Karpas-422 (cell line): ENCODE measurements at regions not wholly inside any gene's neighbourhood (a gene's known extent, or its start where the extent isn't known, plus 50 kb on each side); places are given as distances from the start of the nearest gene placed in this dataset.

Experiments used
- DNase-seq: peaks from one replicate; pipeline ENCODE4 v3.0.0-alpha.2; 2015
- H2AFZ ChIP-seq: fragments of 200-600 bp; sonication (generic); 2 replicates; pipeline ENCODE4 v1.6.1; 2014; ENCODE audit warnings: antibody characterized with exemption, low read length, mixed read lengths
- H3K27ac ChIP-seq: fragments of 200-600 bp; sonication (generic); 2 replicates; pipeline ENCODE4 v1.5.1; 2014; ENCODE audit warnings: mild to moderate bottlenecking, low read length, moderate library complexity
- H3K27me3 ChIP-seq: fragments of 200-600 bp; sonication (generic); 2 replicates; pipeline ENCODE4 v1.6.1; 2014; ENCODE audit warnings: low read length, mixed read lengths
- H3K36me3 ChIP-seq: fragments of 200-600 bp; sonication (generic); 2 replicates; pipeline ENCODE4 v1.6.1; 2014; ENCODE audit warnings: low read length, mixed read lengths; ENCODE audit not compliant: insufficient read depth
- H3K4me1 ChIP-seq: fragments of 200-600 bp; sonication (generic); 2 replicates; pipeline ENCODE4 v1.6.1; 2014; ENCODE audit warnings: mild to moderate bottlenecking, low read length, mixed read lengths
- H3K4me2 ChIP-seq: fragments of 200-600 bp; sonication (generic); 2 replicates; pipeline ENCODE4 v1.6.1; 2014; ENCODE audit warnings: low read length, low read depth, mild to moderate bottlenecking; ENCODE audit not compliant: poor library complexity, severe bottlenecking
- H3K4me3 ChIP-seq: fragments of 200-600 bp; sonication (generic); 2 replicates; pipeline ENCODE4 v1.5.1; 2014; ENCODE audit warnings: mild to moderate bottlenecking, antibody characterized with exemption, low read length, mixed read lengths
- H3K79me2 ChIP-seq: fragments of 200-600 bp; sonication (generic); 2 replicates; pipeline ENCODE4 v1.6.1; 2014; ENCODE audit warnings: mild to moderate bottlenecking, low read length, mixed read lengths
- H3K9ac ChIP-seq: fragments of 200-600 bp; sonication (generic); 2 replicates; pipeline ENCODE4 v1.6.0; 2014; ENCODE audit warnings: low read length
- H3K9me2 ChIP-seq: fragments of 200-600 bp; sonication (generic), shearing (Covaris generic); replicated peaks from 2 replicates; pipeline ENCODE4 v1.6.0; 2014; ENCODE audit warnings: mild to moderate bottlenecking, low read length, moderate library complexity; ENCODE audit not compliant: insufficient read depth
- H3K9me3 ChIP-seq: fragments of 300-700, 200-600 bp; sonication (generic); 2 replicates; pipeline ENCODE4 v1.6.1; 2014; ENCODE audit warnings: low read length, mixed read lengths
- H4K20me1 ChIP-seq: fragments of 200-600 bp; sonication (generic); 2 replicates; pipeline ENCODE4 v1.6.1; 2014; ENCODE audit warnings: mild to moderate bottlenecking, antibody characterized with exemption, low read length, low read depth; ENCODE audit not compliant: insufficient read depth

DNA sequence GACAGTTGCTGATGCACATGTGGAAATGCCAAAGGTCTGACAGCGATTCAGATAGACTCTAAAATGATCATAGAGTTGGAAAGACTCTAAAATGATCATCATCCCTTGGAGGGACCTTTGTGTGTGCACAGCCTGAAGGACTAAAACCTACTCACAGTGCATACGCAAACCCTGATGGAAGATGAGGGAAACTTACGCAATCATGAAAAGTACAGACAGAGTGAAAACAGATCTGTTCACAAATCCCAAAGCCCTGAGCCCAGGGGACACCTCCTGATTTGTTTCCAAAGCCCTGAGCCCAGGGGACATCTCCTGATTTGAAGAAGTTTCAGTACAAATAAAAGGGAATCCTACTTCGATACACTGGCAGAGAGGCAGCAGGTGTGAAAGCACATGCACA is 79.3 kb upstream of the PROX1 start:
- H3K27me3 ChIP-seq = no peaks in the 10 kb centered on the region
- no peak overlapping the region for H3K9ac ChIP-seq
- no peak for DNase-seq
- no peaks in the 10 kb centered on the region for H3K36me3 ChIP-seq
- H3K9me2 ChIP-seq = no peaks in the 10 kb centered on the region
- H4K20me1 ChIP-seq = no peaks in the 10 kb centered on the region
- no peak overlapping the region for H3K27ac ChIP-seq
- H3K4me2 ChIP-seq = no peak overlapping the region
- no peaks in the 10 kb centered on the region for H3K79me2 ChIP-seq
- no peaks in the 10 kb centered on the region for H3K4me1 ChIP-seq
- no peaks in the 10 kb centered on the region for H3K9me3 ChIP-seq
- H2AFZ ChIP-seq = no peak overlapping the region
- H3K4me3 ChIP-seq = no peak overlapping the region

DNA sequence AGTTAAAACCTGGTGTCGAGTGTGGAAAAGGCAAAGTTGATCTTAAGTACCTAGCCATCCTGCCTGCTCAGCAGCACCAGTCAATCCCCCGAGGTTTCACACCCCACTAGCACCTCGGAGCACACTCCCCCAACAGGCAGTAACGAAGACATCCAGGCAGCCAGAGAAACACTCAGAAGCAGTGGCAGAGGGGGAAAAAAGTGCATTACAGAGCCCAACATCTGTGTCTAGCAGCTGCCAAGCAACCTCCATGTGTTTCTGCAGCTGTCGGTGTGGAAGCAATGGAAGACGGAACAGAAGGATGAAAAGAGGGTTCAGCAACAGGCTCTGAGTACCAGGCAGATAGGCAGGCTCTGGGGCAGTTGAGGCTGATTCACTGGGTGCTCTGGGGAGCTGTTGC is 73.4 kb upstream of the PROX1 start:
- H3K4me2 ChIP-seq = no peak overlapping the region

DNA sequence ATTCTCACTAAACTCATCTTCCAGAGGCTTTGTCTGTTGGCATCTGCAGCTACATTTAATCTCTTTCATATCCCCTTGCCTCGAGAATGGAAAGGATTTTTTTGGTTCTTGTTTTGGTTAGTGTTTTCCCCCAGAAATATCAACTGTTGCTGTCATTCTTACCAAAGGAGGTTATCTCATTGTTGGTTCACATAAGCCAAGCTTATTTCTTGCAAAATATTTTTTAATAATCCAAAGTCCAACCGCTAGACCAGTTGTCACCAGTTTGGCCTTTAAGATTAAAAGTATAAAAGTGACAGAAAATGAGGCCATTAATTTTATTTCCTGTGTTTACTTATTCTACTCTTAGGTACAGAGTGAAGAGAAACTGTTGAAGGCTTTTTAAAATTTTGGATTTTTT is 66.5 kb upstream of the PROX1 start:
- Histone ChIP-seq H3K9me3 (no peaks in the 10 kb centered on the region), H4K20me1 (no peaks in the 10 kb centered on the region), H3K4me1 (no peaks in the 10 kb centered on the region), H3K9ac (no peak overlapping the region), H3K36me3 (no peaks in the 10 kb centered on the region), H2AFZ (no peak overlapping the region), H3K27ac (no peak overlapping the region), H3K4me2 (no peak overlapping the region), H3K27me3 (no peaks in the 10 kb centered on the region), H3K79me2 (no peaks in the 10 kb centered on the region), H3K4me3 (no peak overlapping the region), H3K9me2 (no peaks in the 10 kb centered on the region)
- DNase-seq = no peak

More for the DNA sequence above, 73.4 kb upstream of the PROX1 start:
- Histone ChIP-seq H3K9me2 (no peaks in the 10 kb centered on the region), H3K27ac (no peak overlapping the region), H3K9ac (no peak overlapping the region), H3K4me3 (no peak overlapping the region), H4K20me1 (no peaks in the 10 kb centered on the region), H3K36me3 (no peaks in the 10 kb centered on the region), H3K79me2 (no peaks in the 10 kb centered on the region), H3K27me3 (no peaks in the 10 kb centered on the region), H3K9me3 (no peaks in the 10 kb centered on the region), H3K4me1 (no peaks in the 10 kb centered on the region), H2AFZ (no peak overlapping the region)
- peak; percentile 48 for DNase-seq

DNA sequence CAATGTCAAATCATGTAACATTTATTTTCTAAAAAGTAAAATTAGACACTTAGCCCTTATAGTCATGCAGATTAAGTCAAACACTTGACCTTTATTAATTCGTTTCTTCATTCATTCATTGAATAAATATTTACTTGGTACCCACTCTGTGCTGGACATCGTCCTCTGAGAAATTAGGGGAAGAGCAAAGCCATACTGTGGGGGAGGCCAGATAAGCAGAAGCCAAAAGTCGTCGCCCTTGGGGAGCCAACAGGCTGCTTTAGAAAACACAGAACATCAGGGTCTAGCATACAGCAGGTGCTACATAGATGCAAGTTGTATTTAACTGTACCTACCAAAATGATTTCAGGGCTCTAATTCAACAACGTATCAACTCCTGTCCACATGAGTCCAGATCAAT is 66.1 kb upstream of the PROX1 start:
- H3K4me3 ChIP-seq = no peak overlapping the region
- H3K9ac ChIP-seq = no peak overlapping the region
- no peaks in the 10 kb centered on the region for H3K36me3 ChIP-seq
- no peak overlapping the region for H2AFZ ChIP-seq
- no peak overlapping the region for H3K4me2 ChIP-seq
- no peaks in the 10 kb centered on the region for H4K20me1 ChIP-seq
- no peak overlapping the region for H3K27ac ChIP-seq
- H3K9me3 ChIP-seq = no peaks in the 10 kb centered on the region
- H3K9me2 ChIP-seq = no peaks in the 10 kb centered on the region
- no peaks in the 10 kb centered on the region for H3K4me1 ChIP-seq
- no peaks in the 10 kb centered on the region for H3K79me2 ChIP-seq
- DNase-seq = no peak
- H3K27me3 ChIP-seq = no peaks in the 10 kb centered on the region

DNA sequence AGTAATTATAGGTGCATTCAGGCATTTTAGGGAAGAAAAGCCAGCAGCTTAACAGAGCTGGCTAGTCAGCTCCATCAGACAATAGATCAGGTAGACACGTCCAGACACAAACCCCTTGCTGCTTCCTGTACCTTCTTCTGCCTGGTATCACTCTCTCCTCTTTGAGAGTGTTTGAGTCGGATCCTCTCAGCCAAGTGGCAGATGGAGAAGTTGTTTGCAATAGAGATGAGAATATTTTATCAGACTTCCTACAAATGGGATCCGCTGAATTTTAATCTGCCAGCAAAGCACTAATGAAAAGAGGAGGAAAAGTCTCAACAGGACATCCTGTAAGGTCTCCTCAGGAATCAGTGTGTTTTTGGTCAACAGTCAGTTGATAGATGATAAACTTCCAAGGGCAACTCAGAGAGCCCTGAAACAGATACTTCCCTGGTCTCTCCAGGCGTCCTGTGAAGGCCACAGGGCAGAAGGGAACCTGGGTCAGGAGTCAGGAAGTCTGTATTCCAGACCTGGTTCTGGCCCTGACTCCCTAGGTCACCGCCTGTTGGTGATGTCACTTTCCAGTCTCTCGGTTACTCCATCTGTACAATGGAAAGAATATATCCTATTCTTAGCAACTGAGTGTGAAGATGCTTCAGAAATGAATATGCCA is 62.1 kb upstream of the PROX1 start:
- Histone ChIP-seq H3K27ac (no peak overlapping the region), H3K27me3 (no peaks in the 10 kb centered on the region), H3K9me3 (no peaks in the 10 kb centered on the region), H3K4me2 (no peak overlapping the region), H3K36me3 (no peaks in the 10 kb centered on the region), H3K4me3 (no peak overlapping the region), H4K20me1 (no peaks in the 10 kb centered on the region), H3K4me1 (no peaks in the 10 kb centered on the region), H3K79me2 (no peaks in the 10 kb centered on the region), H3K9ac (no peak overlapping the region), H2AFZ (no peak overlapping the region), H3K9me2 (no peaks in the 10 kb centered on the region)
- no peak for DNase-seq

DNA sequence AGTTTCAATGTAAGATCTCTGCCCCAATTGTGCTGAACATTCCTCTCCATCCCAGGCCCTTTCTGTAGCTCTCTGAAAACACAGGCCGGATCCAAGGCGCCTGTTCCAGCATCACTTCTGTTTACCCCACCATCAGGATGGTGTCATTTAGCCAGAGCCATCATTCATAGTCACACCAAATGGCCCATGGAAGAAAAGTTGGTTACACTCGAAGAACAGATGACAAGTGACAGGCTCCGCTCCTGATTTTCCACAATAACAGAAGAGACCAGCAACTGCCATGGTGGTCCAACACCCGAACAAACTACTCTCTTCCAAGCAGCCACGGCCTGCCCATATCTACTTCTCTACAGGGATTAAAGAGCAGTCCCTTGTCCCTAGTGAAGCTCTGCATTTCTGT is 59.9 kb upstream of the PROX1 start:
- no peaks in the 10 kb centered on the region for H3K79me2 ChIP-seq
- no peaks in the 10 kb centered on the region for H3K9me3 ChIP-seq
- H3K4me1 ChIP-seq = no peaks in the 10 kb centered on the region
- no peak overlapping the region for H3K4me2 ChIP-seq
- H3K36me3 ChIP-seq = no peaks in the 10 kb centered on the region
- no peaks in the 10 kb centered on the region for H4K20me1 ChIP-seq
- H2AFZ ChIP-seq = no peak overlapping the region
- H3K4me3 ChIP-seq = no peak overlapping the region
- DNase-seq = no peak
- H3K9me2 ChIP-seq = no peaks in the 10 kb centered on the region
- no peaks in the 10 kb centered on the region for H3K27me3 ChIP-seq
- no peak overlapping the region for H3K9ac ChIP-seq
- no peak overlapping the region for H3K27ac ChIP-seq

DNA sequence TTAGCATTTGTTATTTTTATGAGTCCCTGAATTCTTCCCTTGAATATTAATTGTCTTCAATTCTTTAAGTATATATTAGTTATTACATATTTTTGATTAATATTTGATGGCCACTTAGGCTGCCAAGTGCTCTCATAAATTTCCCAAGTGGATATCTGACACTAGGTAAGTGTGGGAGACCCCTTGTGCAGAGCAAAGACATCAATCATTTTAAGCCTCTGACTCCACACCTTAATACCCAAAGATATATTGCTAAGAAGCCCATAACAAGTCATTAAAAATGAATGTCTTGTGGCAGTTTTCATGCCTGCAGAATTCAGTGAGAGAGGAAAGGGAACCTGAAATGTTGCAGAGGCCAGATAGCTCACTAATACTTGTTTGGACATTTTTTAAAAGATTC is 58.4 kb upstream of the PROX1 start:
- no peak for DNase-seq
- no peak overlapping the region for H3K27ac ChIP-seq
- H3K36me3 ChIP-seq = no peaks in the 10 kb centered on the region
- no peak overlapping the region for H3K9ac ChIP-seq
- no peak overlapping the region for H3K4me2 ChIP-seq
- no peaks in the 10 kb centered on the region for H3K4me1 ChIP-seq
- H2AFZ ChIP-seq = no peak overlapping the region
- no peaks in the 10 kb centered on the region for H3K9me2 ChIP-seq
- H3K79me2 ChIP-seq = no peaks in the 10 kb centered on the region
- H3K27me3 ChIP-seq = no peaks in the 10 kb centered on the region
- H4K20me1 ChIP-seq = no peaks in the 10 kb centered on the region
- no peak overlapping the region for H3K4me3 ChIP-seq
- H3K9me3 ChIP-seq = no peaks in the 10 kb centered on the region

DNA sequence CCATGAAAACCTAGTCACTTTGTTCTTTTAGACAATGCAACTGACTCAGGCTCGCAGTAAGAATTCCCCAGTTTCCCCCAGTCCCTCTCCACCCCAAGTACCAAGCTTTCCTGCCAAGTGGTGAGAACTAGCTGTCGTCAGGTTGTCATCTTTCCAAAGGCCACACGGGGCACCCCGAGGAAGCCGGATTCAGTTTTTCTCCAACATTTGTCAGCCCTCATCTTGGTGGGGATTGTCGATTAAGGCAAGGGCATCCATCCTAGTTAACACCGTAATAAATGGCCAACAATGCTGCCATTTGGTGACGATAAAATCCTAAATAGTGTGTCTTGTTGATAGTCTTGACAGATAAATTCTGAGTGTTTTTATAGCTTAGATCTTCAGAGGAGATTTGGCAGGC is 55.9 kb upstream of the PROX1 start:
- H3K36me3 ChIP-seq = no peaks in the 10 kb centered on the region
- no peak overlapping the region for H3K4me2 ChIP-seq
- H3K79me2 ChIP-seq = no peaks in the 10 kb centered on the region
- H3K4me1 ChIP-seq = no peaks in the 10 kb centered on the region
- no peaks in the 10 kb centered on the region for H3K9me2 ChIP-seq
- H4K20me1 ChIP-seq = no peaks in the 10 kb centered on the region
- H2AFZ ChIP-seq = no peak overlapping the region
- no peaks in the 10 kb centered on the region for H3K9me3 ChIP-seq
- H3K4me3 ChIP-seq = no peak overlapping the region
- DNase-seq = no peak
- H3K27me3 ChIP-seq = no peaks in the 10 kb centered on the region
- no peak overlapping the region for H3K9ac ChIP-seq
- H3K27ac ChIP-seq = no peak overlapping the region

DNA sequence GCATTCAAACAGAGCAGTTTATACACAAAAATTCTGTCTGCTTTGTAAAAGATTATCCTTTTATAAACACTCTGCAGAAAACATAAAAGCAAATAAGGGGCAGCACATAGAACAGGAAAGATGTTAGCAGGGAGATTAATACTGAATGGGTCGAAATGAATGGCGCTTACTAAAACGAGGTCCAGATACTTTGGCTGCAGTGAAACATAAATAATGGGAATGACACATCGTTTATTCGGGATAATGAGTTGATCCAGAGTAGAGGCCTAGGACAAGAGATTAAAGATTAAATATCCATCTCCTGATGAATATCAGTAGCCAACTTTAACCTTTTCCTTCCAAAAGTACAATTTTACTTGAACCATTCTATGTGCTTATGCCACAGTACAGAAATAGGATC is 54.4 kb upstream of the PROX1 start:
- Histone ChIP-seq H3K9ac (no peak overlapping the region), H3K9me3 (no peaks in the 10 kb centered on the region), H3K27me3 (no peaks in the 10 kb centered on the region), H3K4me3 (no peak overlapping the region), H2AFZ (no peak overlapping the region), H3K27ac (no peak overlapping the region), H3K79me2 (no peaks in the 10 kb centered on the region), H3K36me3 (no peaks in the 10 kb centered on the region), H4K20me1 (no peaks in the 10 kb centered on the region), H3K4me1 (no peaks in the 10 kb centered on the region), H3K9me2 (no peaks in the 10 kb centered on the region), H3K4me2 (no peak overlapping the region)
- no peak for DNase-seq
